ENCODE measurements at regions not wholly inside any gene's neighbourhood (a gene's known extent, or its start where the extent isn't known, plus 50 kb on each side); places are given as distances from the start of the nearest gene placed in this dataset.
A peak's percentile ranks its signal among the peaks of the same experiment; 100 is the strongest.

GRCh38 chr12:43115441-43116160 lies 436.4 kb downstream of the ADAMTS20 start:
- no peak for DNase-seq

GRCh38 chr12:43114316-43114715 lies 437.7 kb downstream of the ADAMTS20 start:
- DNase-seq: no peak

GRCh38 chr12:43113616-43114015 lies 438.4 kb downstream of the ADAMTS20 start:
- DNase-seq: no peak

GRCh38 chr12:43113135-43113534 lies 438.9 kb downstream of the ADAMTS20 start:
- peak; percentile 88 for DNase-seq

GRCh38 chr12:43112101-43112920 lies 439.7 kb downstream of the ADAMTS20 start:
- DNase-seq: peak; percentile 91

- no peak for DNase-seq
Observed at GRCh38 chr12:43111608-43112007, 440.4 kb downstream of the ADAMTS20 start.

- peak; percentile 42 for DNase-seq
Observed at GRCh38 chr12:43109631-43110345, 442.2 kb downstream of the ADAMTS20 start.

- no peak for DNase-seq
Observed at GRCh38 chr12:43108656-43109055, 443.3 kb downstream of the ADAMTS20 start.

GRCh38 chr12:43107026-43107775 lies 444.8 kb downstream of the ADAMTS20 start:
- DNase-seq: no peak

GRCh38 chr12:43106355-43106754 lies 445.6 kb downstream of the ADAMTS20 start:
- DNase-seq: no peak

GRCh38 chr12:43105426-43105981 lies 446.5 kb downstream of the ADAMTS20 start:
- no peak for DNase-seq

GRCh38 chr12:43104494-43104893 lies 447.5 kb downstream of the ADAMTS20 start:
- peak; percentile 81 for DNase-seq

- no peak for DNase-seq
Observed at GRCh38 chr12:43103866-43104265, 448.1 kb downstream of the ADAMTS20 start.

GRCh38 chr12:43102546-43103264 lies 449.3 kb downstream of the ADAMTS20 start:
- peak; percentile 38 for DNase-seq

- no peak for DNase-seq
Observed at GRCh38 chr12:43100231-43100630, 451.8 kb downstream of the ADAMTS20 start.

GRCh38 chr12:43099691-43100163 lies 452.3 kb downstream of the ADAMTS20 start:
- DNase-seq: no peak

GRCh38 chr12:43098766-43099550 lies 453.0 kb downstream of the ADAMTS20 start:
- DNase-seq: no peak

GRCh38 chr12:43098071-43098470 lies 453.9 kb downstream of the ADAMTS20 start:
- no peak for DNase-seq

- no peak for DNase-seq
Observed at GRCh38 chr12:43097471-43097870, 454.5 kb downstream of the ADAMTS20 start.

- DNase-seq: no peak
Observed at GRCh38 chr12:43095669-43096280, 456.2 kb downstream of the ADAMTS20 start.

Data from fibroblast of upper back skin (primary cell).